Thymus (tissue), 11 donors: ENCODE measurements at regions not wholly inside any gene's neighbourhood (a gene's known extent, or its start where the extent isn't known, plus 50 kb on each side); places are given as distances from the start of the nearest gene placed in this dataset.

Experiments
- DNase-seq, 9 donors: peaks; one replicate each; pipeline ENCODE4 v3.0.0-alpha.2; 2013; ENCODE audit warnings: low spot score in 9 of 9, low read depth in 6 of 9, missing footprints in 1 of 9
- H3K27ac ChIP-seq, 2 donors: one replicate each; pipeline ENCODE4 v1.5.1; 2013; ENCODE audit warnings: control low read depth in 1 of 2, low read depth in 1 of 2, low read length in 1 of 2, mild to moderate bottlenecking in 1 of 2, moderate library complexity in 1 of 2
- H3K27me3 ChIP-seq, 2 donors: one replicate each; pipeline ENCODE4 v1.5.1; 2013; ENCODE audit warnings: low read length in 1 of 2; ENCODE audit not compliant: control insufficient read depth in 2 of 2, insufficient read depth in 1 of 2
- H3K36me3 ChIP-seq, 2 donors: one replicate each; pipeline ENCODE4 v1.5.1; 2013; ENCODE audit warnings: low read length in 1 of 2, mild to moderate bottlenecking in 1 of 2, moderate library complexity in 1 of 2; ENCODE audit not compliant: control insufficient read depth in 2 of 2, insufficient read depth in 2 of 2
- H3K4me1 ChIP-seq, 2 donors: one replicate each; pipeline ENCODE4 v1.5.1; 2013; ENCODE audit warnings: low read length in 2 of 2; ENCODE audit not compliant: control insufficient read depth in 2 of 2, insufficient read depth in 2 of 2
- H3K4me3 ChIP-seq, 2 donors: one replicate each; pipeline ENCODE4 v1.5.1; 2013; ENCODE audit warnings: low read length in 2 of 2, control low read depth in 1 of 2, mild to moderate bottlenecking in 1 of 2
- H3K9me3 ChIP-seq, 2 donors: one replicate each; pipeline ENCODE4 v1.5.1; 2013; ENCODE audit warnings: low read length in 1 of 2, mild to moderate bottlenecking in 1 of 2; ENCODE audit not compliant: control insufficient read depth in 2 of 2, insufficient read depth in 1 of 2
- WGBS: extraction: QIAGEN DNeasy Blood & Tissue Kit; methylation state at CpG from one replicate; pipeline ENCODE4 v1.1.7; 2013; 5-methylcytosine and 5-hydroxymethylcytosine counted together
- donor health status: healthy.

GRCh38 chr10:50981385-50981784 is 92.9 kb upstream of the PRKG1 start:
- Histone ChIP-seq H3K27me3 (no peaks in the 10 kb centered on the region), H3K4me3 (no peak overlapping the region), H3K36me3 (no peaks in the 10 kb centered on the region), H3K4me1 (no peaks in the 10 kb centered on the region), H3K27ac (no peak overlapping the region), H3K9me3 (no peaks in the 10 kb centered on the region)
- no peak for DNase-seq

GRCh38 chr10:50981904-50982303 is 92.4 kb upstream of the PRKG1 start:
- no peaks in the 10 kb centered on the region for H3K4me1 ChIP-seq
- H3K4me3 ChIP-seq, result no peak overlapping the region
- H3K9me3 ChIP-seq, result no peaks in the 10 kb centered on the region
- H3K36me3 ChIP-seq, result no peaks in the 10 kb centered on the region
- WGBS, result 95% methylated on average over 1 of the region's 1 CpG
- no peaks in the 10 kb centered on the region for H3K27me3 ChIP-seq
- no peak for DNase-seq
- H3K27ac ChIP-seq, result no peak overlapping the region

- 89% methylated on average over 4 of the region's 4 CpGs for WGBS
- DNase-seq, result no peak
- Histone ChIP-seq H3K4me1 (no peaks in the 10 kb centered on the region), H3K4me3 (no peak overlapping the region), H3K27me3 (no peaks in the 10 kb centered on the region), H3K27ac (no peak overlapping the region), H3K36me3 (no peaks in the 10 kb centered on the region), H3K9me3 (no peaks in the 10 kb centered on the region)
Measured at GRCh38 chr10:50982989-50983388, 91.3 kb upstream of the PRKG1 start.

- Histone ChIP-seq H3K4me3 (no peak overlapping the region), H3K9me3 (peaks cover 0 to 2% of the 10 kb centered on the region in 2 donors), H3K4me1 (no peaks in the 10 kb centered on the region), H3K27me3 (peaks cover 28 to 41% of the 10 kb centered on the region in 2 donors), H3K36me3 (no peaks in the 10 kb centered on the region), H3K27ac (no peak overlapping the region)
- no peak for DNase-seq
- WGBS, result 97% methylated on average over 2 of the region's 2 CpGs
Measured at GRCh38 chr10:50987934-50988333, 86.4 kb upstream of the PRKG1 start.

GRCh38 chr10:50988792-50989191 is 85.5 kb upstream of the PRKG1 start:
- Histone ChIP-seq H3K4me3 (no peak overlapping the region), H3K36me3 (no peaks in the 10 kb centered on the region), H3K27ac (no peak overlapping the region), H3K27me3 (peaks cover 37 to 50% of the 10 kb centered on the region in 2 donors), H3K9me3 (peaks cover 0 to 2% of the 10 kb centered on the region in 2 donors), H3K4me1 (no peaks in the 10 kb centered on the region)
- 66% methylated on average over 4 of the region's 4 CpGs for WGBS
- no peak for DNase-seq

- Histone ChIP-seq H3K9me3 (peaks cover 0 to 2% of the 10 kb centered on the region in 2 donors), H3K27me3 (peaks cover 37 to 59% of the 10 kb centered on the region in 2 donors), H3K4me1 (no peaks in the 10 kb centered on the region), H3K36me3 (no peaks in the 10 kb centered on the region), H3K27ac (no peak overlapping the region), H3K4me3 (peak overlapping the region; percentile 34 to 39)
- WGBS, result 2% methylated on average over 49 of the region's 49 CpGs
- peak in 1 of 9 donors; percentile 17 for DNase-seq
Measured at GRCh38 chr10:50990568-50991455, 83.5 kb upstream of the PRKG1 start.

GRCh38 chr10:50991456-50992355 is 82.6 kb upstream of the PRKG1 start:
- no peak for DNase-seq
- Histone ChIP-seq H3K9me3 (peaks cover 0 to 2% of the 10 kb centered on the region in 2 donors), H3K27me3 (peaks cover 37 to 59% of the 10 kb centered on the region in 2 donors), H3K27ac (no peak overlapping the region), H3K36me3 (no peaks in the 10 kb centered on the region), H3K4me1 (no peaks in the 10 kb centered on the region), H3K4me3 (peak overlapping the region; percentile 34 to 39)
- WGBS, result 2% methylated on average over 72 of the region's 72 CpGs

- H3K36me3 ChIP-seq, result no peaks in the 10 kb centered on the region
- peaks cover 0 to 2% of the 10 kb centered on the region in 2 donors for H3K9me3 ChIP-seq
- peaks cover 37 to 59% of the 10 kb centered on the region in 2 donors for H3K27me3 ChIP-seq
- H3K27ac ChIP-seq, result peak overlapping the region in 1 of 2 donors; percentile 11
- no peak overlapping the region for H3K4me3 ChIP-seq
- H3K4me1 ChIP-seq, result no peaks in the 10 kb centered on the region
- WGBS, result 30% methylated on average over 14 of the region's 14 CpGs
- no peak for DNase-seq
Measured at GRCh38 chr10:50992356-50992901, 81.9 kb upstream of the PRKG1 start.
